ENCODE measurements at regions not wholly inside any gene's neighbourhood (a gene's known extent, or its start where the extent isn't known, plus 50 kb on each side); places are given as distances from the start of the nearest gene placed in this dataset.

DNA sequence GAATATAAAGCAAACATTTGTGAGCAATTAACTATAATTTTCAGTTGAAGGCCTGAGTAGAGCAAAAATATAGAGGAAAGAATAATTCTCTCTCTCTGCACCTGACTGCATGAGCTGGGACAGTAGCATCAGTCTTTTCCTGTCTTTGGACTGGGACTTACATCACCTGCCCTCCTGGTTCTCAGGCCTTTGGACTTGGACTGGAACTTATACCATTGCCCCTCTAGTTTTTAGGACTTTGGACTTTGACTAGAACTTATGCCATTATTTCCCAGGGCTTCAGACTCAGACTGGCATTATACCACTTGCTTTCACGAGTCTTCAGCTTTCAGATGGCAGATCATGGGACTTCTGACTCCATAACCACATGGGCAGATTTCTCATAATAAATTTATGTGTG lies 81.0 kb upstream of the SLC25A13 start:
- no peak for DNase-seq

DNA sequence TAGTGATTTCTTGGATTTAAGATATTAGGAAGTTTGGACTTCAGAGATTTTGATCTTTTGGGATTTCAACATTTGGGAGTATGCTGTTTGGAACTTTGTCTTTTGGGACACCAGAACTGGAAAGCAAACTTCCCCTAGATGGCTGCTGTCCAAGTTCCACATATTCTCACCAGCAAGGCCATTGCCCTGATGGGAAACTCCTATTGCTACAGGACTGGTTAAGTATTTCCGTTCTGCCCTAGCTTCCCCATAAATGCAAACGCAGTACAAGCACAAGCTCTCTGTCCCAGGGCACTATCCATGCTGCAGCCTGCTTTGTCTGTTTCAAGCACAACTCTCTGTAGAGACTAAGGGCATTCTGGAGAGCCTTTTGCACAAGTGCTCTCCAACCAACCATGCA lies 79.3 kb upstream of the SLC25A13 start:
- DNase-seq: no peak

DNA sequence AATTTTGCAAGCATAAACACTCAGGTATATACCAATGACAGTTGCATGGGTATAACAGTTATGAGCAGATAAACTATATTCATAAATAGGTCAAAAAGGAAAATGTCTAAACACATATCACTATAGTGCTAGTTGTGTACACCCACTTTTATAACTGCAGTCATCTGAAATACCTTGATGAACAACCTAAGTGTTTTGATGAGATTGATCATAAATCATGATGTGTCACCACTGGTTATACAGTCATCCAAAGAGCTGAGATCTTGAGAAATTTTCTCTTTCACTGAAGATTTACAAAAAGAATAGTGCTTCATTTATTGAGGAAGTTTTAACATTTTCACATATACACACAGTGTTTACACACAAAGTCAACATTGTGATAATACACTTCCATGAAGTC lies 78.6 kb upstream of the SLC25A13 start:
- no peak for DNase-seq

DNA sequence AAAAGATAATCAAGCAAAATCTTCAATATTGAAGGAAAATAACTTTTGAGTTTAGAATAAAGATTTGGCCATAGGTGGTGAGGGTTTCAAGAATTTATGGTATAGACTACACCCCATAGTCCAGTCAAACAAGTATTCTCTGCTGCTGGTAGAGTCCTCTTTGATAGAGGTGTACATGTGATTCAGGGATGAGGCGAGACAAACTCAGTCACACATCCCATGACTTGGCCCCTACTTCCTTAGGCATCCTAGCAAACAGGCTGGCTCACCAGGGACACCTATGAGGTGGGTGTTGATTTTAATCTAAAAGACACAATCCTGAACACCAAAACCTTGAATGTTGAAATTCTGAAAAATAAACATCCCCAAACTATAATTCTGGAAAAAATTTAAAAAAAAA lies 78.1 kb upstream of the SLC25A13 start:
- no peak for DNase-seq

DNA sequence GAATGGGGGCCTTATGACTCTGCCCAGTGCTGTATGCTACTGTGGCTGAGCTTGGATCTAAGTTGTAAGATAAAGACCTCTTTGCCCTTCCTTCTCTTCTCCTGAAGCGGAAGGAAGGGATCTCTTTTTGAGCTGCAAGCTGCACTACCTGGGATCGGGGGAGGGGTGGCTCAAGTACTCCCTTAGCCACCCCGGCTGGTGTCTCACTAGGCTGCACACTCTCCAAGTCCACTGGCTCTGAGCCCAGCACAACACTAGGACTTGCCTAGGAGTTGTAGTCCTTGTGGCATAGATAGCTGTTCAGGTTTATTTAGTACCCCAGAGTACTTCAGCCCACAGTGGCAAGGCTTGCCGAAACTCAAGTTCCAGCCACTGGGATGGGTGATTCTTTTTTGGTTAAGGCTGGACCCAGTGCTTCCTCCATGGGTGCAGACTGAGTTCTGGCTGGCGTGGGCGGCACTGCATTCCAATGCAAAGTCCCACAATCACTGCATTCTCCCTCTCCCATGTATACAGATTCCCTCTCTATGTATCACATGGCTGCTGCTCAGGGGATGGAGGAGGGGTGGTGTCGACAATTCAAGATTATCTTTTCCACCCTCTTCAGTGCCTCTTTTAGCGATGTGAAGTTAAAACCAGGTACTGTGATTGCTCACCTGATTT lies 76.2 kb upstream of the SLC25A13 start:
- no peak for DNase-seq

DNA sequence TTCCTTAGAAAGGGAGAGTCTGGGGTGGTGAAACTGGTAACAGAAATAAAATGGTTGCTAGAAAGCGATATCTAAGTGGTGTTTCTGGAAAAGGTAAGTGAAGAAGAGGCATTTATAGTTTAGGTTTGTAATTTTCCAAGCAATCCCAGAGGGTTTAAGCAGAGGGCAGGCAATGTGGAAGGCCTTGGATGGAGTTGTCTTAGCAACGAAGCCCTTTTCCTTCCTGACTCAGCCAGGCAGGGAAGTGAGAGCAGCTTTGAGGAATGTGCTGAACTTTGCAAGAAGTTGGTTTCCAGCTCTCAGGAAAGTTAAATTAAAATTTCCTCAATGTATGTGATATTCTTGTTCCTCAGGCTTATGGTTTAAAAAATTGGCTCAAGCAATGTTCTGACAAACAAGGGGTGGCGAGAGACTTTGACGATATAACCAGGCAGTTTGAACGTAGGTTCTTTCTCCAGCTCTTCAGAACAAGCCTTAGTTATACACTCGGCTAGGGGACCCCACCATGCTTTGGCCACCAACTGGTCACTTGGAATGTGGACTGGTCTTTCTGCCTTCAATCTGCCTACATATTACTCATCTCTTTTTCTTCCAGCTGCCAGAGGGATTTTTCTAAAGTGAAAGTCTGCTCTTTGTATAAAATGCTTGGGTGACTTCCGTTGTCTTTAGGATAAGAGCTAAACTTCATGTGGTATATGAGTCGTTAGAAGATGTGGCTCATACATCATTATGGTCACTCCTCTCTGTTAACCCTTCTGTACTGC lies 66.9 kb upstream of the SLC25A13 start:
- DNase-seq: peak; percentile 74

DNA sequence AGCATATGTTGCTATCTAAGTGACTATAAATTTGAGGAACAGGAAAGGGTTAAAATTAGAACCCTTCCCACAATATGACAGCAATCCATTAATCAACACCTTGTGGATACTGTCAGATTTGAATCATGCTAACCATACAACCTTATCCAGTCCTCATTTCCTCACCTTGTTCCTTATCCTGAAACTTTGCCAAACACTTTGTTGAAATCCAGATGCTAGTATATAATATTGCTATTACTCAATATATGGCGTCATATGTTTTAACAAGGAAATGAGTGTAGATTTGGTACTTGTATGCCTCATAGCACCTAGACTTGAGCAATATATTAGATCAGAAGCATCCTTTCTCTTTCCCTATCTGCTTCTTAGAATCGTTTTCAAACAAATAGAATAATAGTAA lies 66.3 kb upstream of the SLC25A13 start:
- DNase-seq: peak; percentile 73

DNA sequence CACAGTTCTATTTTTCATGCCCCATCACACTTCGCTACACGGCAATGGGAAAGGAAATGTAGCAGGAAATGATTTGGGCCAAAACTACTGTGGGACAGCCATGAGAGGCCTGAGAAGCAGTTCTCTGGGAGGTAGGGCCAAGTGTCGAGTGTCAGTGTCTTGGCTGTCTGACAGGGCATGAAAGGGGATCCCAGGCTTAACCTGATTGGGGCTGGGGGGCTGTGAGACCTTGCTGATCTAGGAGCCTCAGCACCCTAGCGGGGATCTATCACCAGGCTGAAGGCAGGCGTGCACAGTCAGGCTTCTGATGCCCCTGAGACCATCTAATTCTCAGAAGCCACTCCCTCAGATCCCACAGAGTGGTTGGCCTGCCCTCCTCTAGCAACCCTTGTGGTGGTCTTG lies 58.2 kb upstream of the SLC25A13 start:
- DNase-seq: no peak

DNA sequence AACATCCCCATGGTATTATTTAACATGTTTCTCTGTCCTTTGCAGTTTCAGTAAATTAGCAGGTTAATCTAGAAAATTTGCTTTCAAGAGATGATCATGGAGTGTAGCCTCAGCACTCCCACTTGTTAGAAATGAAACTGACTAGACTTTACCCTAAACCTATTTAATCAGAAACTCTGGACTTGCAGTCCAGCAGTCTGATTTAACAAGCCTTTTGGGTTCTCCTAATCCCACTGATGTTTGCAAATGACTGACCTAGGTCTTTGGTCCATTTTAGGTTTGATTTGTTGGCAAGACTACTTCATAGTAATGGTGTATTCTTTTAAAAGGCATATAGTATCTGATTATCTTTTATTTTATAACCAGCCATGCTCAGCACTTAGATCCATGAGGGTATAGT lies 55.5 kb upstream of the SLC25A13 start:
- DNase-seq: no peak

Data from fibroblast of upper back skin (primary cell).